HT1080 (cell line): ENCODE measurements at regions not wholly inside any gene's neighbourhood (a gene's known extent, or its start where the extent isn't known, plus 50 kb on each side); places are given as distances from the start of the nearest gene placed in this dataset.

Experiments used
- DNase-seq: peaks from one replicate; pipeline ENCODE4 v3.0.0-alpha.2; 2015; ENCODE audit warnings: low read depth

DNA sequence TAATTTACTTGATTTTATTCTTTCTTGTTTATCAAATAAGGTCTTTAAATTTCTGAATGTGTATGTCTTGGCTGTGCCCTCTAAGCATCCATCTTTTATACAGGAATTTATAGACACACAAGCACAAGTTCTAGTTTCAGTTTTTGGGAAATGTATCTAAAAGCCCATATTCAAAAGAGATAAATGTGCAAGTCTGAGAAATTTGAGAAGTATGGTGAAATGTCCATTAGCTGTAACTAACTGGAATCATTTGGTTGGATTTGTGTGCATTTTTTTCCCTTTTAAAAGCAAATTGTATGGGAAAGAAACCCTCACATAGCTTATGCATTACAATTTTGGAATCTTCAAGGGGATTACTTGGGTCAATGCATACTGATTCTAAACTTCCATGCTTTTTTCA lies 532.0 kb downstream of the KLF5 start:
- DNase-seq = no peak

- no peak for DNase-seq
Observed at GRCh38 chr13:73585236-73585635, 526.4 kb downstream of the KLF5 start.

DNA sequence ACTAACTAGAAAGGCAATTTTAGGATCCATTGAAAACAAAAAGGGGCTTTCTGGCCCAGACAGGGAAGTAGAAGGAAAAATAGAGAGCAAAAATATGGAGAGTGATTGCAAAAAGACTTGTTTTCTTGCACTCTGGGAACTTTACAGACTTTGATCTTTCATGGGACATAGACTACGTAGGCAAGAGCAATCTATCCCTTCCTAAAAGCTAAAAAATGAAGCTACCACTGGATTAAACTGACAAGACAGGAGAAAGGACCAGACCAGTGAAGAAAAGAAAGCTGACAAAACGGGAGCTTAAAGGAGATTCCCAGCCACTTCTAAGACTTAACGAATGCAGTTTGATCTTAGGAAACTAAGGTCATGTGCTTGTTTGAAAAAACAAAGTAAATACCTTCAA lies 524.5 kb downstream of the KLF5 start:
- DNase-seq = no peak

DNA sequence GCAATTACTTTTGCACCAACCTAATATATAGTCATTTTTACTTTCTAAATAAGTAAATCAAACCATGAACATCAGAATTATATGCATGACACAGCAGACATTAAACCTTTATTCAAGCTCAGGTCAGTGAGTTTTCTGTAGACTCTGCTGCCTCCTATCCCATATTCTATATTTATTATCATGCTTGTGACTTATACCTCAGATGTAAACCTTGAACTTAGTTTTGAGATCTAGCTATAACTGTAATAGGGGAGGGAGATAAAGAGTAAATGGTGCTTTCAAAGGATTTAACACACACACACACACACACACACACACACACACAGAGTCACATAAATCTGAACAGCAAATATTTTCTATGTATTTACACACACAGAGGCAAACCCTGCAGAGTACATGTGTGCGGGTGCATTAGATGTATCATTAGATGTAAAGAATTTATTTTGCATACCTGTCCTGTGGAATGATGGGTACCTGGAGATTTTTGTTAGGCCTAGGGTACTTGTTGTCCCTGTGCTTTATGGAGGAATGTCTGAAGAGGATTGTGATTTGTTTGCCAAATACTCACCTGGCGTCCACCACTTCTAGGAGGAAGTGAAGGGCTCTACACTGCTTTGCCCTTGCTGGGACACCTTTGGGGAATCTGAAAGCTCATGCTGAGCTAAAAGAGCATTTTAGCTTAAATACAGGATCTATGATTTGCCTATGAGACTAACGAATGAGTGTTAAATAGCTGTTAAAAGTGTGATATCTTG lies 521.9 kb downstream of the KLF5 start:
- DNase-seq = no peak

DNA sequence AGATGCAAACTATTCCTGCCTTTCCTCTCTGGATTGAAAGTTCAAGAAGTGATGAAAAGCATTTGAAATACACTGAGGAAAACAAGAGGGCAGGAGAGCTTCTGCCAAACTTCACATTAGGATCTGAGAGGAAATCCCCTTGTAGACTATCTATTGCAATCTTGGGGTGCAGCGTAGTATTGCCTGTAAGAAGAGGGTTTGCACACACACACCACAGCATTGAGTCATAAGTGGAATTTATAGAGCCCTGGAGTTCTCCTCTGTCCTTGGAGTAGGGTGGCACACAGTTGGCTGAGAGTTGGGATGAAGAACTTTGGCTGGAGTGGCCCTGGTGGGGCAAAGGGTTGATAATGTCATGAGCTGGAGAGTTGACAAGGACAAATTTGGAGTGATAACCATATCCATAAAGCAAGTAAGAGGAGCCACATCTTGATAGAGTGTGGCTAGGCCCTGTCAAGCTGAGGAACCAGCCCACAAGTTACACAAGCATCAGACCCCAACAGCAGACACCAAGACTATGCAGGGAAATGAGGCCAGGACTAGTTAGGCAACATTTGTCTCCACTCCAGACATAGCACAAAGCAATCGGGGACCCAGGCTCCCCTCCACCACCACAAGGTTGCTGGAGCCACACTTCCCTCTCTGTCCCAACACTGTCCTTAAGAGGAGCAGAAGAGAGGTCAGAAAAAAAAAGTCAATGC lies 520.9 kb downstream of the KLF5 start:
- no peak for DNase-seq

- DNase-seq = no peak
Observed at GRCh38 chr13:73578251-73578875, 519.6 kb downstream of the KLF5 start.

GRCh38 chr13:73576291-73576690 lies 517.5 kb downstream of the KLF5 start:
- DNase-seq = no peak

- no peak for DNase-seq
Observed at GRCh38 chr13:73572824-73573223, 514.0 kb downstream of the KLF5 start.

DNA sequence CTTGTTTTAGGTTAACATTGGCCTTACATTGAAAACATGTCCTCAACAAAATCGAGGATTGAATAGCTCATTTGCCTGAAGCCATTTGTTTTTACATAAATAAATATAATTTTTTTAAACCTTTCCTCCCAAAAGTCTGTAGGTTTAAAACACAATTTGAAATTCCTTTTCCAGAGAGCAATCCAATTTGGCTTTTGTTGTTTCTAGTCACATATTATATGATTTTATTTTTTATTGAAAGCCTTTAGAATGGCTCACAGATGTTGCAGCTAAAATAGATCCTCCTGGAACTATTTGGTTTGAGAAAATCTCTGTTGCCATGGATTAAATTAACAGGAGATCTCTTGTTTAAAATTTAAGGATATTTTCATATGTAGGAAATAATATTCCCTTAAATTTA lies 512.6 kb downstream of the KLF5 start:
- no peak for DNase-seq

DNA sequence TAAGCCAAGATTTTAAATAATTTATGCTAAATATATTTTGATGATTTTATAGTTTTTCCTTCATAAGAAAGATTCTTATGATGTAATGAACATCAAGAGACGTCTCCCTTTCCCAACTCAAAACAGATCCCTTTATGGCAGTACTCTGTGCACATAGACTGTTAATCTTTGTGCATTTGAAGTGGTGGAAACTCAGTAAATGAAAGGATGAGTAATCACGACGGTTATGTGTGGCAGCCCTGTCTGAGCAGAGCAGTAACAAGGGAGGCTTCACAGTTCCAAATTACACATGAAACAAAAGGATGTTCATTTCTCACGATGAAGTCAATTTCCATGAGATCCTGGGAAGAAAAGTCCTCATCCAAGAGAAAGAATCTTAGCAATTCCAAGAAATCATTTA lies 498.1 kb downstream of the KLF5 start:
- DNase-seq = peak; percentile 63

DNA sequence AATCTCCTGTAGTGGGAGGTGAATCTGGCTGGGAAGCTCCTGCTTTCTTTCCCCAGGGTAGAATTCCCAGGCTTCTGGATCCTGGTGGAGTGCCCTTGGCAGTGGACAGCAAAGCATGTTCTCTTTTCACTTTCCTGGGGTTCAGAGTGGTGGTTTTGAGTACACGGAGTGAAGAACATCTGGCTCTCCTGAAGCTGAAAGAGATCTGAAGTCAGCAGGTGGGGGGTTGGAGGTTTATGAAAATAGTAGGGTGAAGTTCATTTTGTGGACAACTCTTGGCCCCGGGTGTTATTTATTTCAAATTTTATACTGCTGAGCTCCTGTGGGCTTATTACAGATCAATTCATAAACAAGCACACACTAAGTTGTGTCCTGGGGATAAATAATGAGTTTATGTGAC lies 497.3 kb downstream of the KLF5 start:
- no peak for DNase-seq

- DNase-seq = no peak
Observed at GRCh38 chr13:73551736-73552135, 492.9 kb downstream of the KLF5 start.

DNA sequence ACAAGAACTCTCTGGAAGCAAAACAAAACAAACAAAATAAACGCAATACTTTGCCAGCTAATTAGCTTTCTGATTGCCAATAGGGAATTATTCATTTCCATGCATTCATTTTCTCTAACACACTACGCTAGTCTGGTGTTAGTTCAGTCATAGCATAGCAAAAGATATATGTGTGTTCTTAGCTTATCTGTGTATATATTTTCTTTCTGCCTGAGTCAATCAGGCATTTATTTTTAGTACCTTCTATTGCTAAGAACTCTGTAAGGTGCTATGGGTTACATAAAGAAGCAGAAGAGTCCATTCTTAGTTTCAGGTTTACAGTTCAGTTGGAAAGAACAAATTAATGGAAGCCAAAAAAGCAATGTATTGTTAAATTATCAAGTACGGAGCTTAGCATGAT lies 490.9 kb downstream of the KLF5 start:
- no peak for DNase-seq

- no peak for DNase-seq
Observed at GRCh38 chr13:73548449-73548848, 489.6 kb downstream of the KLF5 start.

GRCh38 chr13:73547239-73547638 lies 488.4 kb downstream of the KLF5 start:
- no peak for DNase-seq

DNA sequence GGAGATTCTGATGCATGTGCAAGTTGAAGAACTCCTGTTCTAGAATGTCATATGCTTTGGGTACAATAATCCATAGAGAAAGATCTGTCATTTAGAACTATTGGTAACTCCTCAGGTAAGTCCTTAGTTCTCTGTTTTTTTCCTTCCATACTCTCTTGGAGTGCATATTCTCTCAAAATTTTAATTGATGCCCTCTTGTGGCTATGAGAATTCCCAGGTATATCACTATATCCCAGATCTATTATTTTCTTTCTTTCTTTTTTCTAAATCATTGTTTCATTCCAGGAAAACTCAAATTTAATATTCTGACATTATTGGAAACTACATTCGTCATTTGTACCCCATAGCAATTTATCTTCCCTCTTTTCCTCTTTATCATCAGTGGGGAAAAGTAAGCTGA lies 485.4 kb downstream of the KLF5 start:
- no peak for DNase-seq

- no peak for DNase-seq
Observed at GRCh38 chr13:73542446-73542845, 483.6 kb downstream of the KLF5 start.

GRCh38 chr13:73536865-73537264 lies 478.1 kb downstream of the KLF5 start:
- no peak for DNase-seq

DNA sequence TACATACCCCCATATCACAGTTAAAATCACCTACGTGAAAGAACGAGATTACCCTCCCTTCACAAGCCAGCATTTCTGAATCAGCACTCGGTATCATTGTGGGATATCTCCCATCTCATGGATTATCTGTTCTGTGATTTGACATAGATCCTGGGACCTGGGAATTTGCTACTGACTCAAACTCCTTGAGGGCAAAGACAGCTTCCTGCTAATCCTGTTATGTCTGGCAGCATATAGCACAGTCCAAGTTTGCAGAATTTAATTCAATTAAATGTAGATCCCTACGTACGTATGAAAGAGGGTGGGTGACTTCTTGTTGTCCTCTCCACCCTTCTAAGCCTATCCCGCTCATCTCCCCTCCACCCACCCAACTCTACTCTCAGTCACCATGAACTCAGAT lies 476.5 kb downstream of the KLF5 start:
- DNase-seq = no peak

DNA sequence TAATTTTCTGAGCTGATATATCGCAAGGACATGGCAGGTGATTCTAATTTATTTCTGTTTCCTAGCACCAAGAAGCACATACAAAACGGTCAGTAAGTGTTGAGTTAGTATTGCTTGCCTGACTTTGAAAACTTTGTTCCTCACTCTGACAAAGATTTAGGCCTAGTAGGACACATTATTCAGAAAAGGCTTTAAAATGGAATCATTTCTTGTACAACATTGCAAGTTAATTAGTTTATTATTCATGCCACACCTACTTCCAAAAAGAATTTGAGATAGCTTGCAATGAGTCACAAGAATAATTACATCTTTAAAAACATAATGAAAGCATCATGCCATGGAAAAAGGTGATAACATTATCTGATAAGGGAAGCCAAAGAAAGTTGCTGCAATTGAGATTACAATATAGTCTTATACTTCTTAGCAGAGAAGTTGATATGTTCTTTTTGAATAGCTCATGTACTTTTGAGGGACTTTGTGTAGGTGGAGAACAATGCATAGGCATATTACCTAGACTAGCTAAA lies 474.2 kb downstream of the KLF5 start:
- DNase-seq = no peak

DNA sequence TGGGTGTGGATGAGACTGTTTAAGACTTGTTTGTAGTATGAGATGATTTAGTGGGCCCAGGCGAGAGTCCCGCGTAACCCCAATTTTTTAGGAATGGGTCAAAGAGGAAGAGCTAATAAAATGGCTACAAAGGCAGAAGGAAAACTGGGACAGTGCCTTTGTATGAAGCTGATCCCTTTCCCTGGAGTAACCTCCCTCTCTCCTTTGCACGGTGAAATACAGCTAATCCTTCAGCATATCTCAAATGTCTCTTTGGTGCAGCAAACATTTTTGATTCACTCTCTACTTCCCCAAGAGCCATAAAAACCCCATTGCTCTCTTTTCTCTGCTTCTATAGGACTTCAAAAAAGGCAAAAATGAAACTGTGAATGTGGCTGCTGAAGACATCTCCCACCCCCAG lies 473.8 kb downstream of the KLF5 start:
- DNase-seq = no peak

GRCh38 chr13:73531014-73531413 lies 472.2 kb downstream of the KLF5 start:
- DNase-seq = no peak

GRCh38 chr13:73522937-73523336 lies 464.1 kb downstream of the KLF5 start:
- DNase-seq = no peak
